Smooth muscle cell (in vitro differentiated cells): ENCODE measurements at regions not wholly inside any gene's neighbourhood (a gene's known extent, or its start where the extent isn't known, plus 50 kb on each side); places are given as distances from the start of the nearest gene placed in this dataset.

Experiments
- DNase-seq: peaks from one replicate; lab custom pipeline; 2025; ENCODE audit not compliant: unreplicated experiment; lab: John Stamatoyannopoulos, UW
- H2AFZ ChIP-seq: fragments of 200-600 bp; sonication (generic); 2 replicates; pipeline ENCODE4 v1.6.0; 2016; ENCODE audit warnings: antibody characterized with exemption, low read depth, mild to moderate bottlenecking
- H3F3A ChIP-seq: fragments of 200-600 bp; sonication (generic); 2 replicates; pipeline ENCODE4 v1.6.0; 2017; ENCODE audit warnings: antibody characterized with exemption, low read depth
- H3K27ac ChIP-seq: fragments of 200-600 bp; sonication (generic); 2 replicates; pipeline ENCODE4 v1.5.1; 2016; ENCODE audit warnings: low read depth, mild to moderate bottlenecking
- H3K27me3 ChIP-seq: fragments of 200-600 bp; sonication (generic); 2 replicates; pipeline ENCODE4 v1.6.1; 2016; ENCODE audit warnings: low read depth, mild to moderate bottlenecking
- H3K36me3 ChIP-seq: fragments of 200-600 bp; sonication (generic); 2 replicates; pipeline ENCODE4 v1.5.1; 2016; ENCODE audit warnings: low read depth
- H3K4me1 ChIP-seq: fragments of 200-600 bp; sonication (generic); 2 replicates; pipeline ENCODE4 v1.5.1; 2016; ENCODE audit warnings: low read depth
- H3K4me2 ChIP-seq: fragments of 200-600 bp; sonication (generic); 2 replicates; pipeline ENCODE4 v1.6.0; 2016; ENCODE audit warnings: mild to moderate bottlenecking
- H3K4me3 ChIP-seq: fragments of 200-600 bp; sonication (generic); 2 replicates; pipeline ENCODE4 v1.5.1; 2016; ENCODE audit warnings: mild to moderate bottlenecking
- H3K79me2 ChIP-seq: fragments of 200-600 bp; sonication (generic); 2 replicates; pipeline ENCODE4 v1.6.0; 2016; ENCODE audit warnings: low read depth, mild to moderate bottlenecking
- H3K9ac ChIP-seq: fragments of 200-600 bp; sonication (generic); 2 replicates; pipeline ENCODE4 v1.6.0; 2016; ENCODE audit warnings: low read depth
- H3K9me3 ChIP-seq: fragments of 200-600 bp; sonication (generic); replicated peaks from 2 replicates; pipeline ENCODE4 v1.5.1; 2016; ENCODE audit warnings: low read depth
- H4K20me1 ChIP-seq: fragments of 200-600 bp; sonication (generic); 2 replicates; pipeline ENCODE4 v1.6.0; 2016; ENCODE audit warnings: low read depth
- WGBS: methylation state at CpG from one replicate; pipeline ENCODE4 v1.1.7; 2016; ENCODE audit warnings: low lambda C conversion rate; 5-methylcytosine and 5-hydroxymethylcytosine counted together
- TF ChIP-seq, protein P1 (sequence below): fragments of 200-600 bp; sonication (generic); IDR thresholded peaks from 2 replicates; pipeline ENCODE4 v1.5.1; 2017; ENCODE audit warnings: borderline replicate concordance, mild to moderate bottlenecking, antibody characterized with exemption; ENCODE audit not compliant: insufficient read depth, poor library complexity, severe bottlenecking

DNA sequence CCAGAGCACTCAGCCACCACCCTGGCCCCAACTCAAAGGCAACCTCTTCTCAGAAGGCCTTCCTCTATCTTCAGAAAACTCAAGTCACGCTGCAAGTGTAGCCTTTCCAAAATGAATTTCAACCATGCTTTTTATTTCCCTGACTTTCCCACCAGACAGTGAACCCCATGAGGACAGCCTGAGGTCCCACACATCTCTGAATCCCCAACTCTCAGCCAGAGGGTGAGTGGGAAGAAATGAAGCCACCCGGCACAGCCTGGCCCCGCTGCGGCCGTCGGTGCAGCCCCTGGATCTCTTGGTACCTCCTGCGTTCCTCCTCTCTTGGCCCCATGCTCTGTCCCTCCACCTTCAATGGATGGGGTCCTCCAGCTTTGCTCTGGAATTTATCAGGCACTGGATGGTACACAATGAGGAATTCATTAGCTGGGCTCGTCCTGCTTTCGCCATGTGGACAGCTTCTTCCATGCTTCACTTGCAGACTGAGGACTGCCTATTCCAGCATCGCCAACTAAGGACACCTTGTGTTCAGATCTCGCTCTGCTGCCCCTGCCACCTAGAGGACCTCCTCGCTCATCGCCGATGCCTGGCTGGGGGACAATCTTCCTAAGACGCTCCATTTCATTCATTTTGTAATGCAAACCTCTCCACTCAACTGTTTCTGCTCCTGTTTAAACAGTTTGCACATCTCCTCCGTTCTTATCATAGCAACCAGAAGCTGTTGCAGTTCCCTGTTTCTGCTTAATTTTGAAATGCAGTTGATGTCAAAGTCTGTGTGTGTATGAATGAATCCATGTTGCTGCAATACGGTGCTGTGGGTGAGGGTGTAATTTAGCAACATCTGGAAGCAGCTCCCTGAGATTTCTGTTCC is 672.1 kb downstream of the TBC1D22A start:
- Histone ChIP-seq H3F3A (no peaks in the 10 kb centered on the region), H3K79me2 (no peaks in the 10 kb centered on the region), H3K27me3 (no peaks in the 10 kb centered on the region), H3K4me3 (no peak overlapping the region), H4K20me1 (no peaks in the 10 kb centered on the region), H3K9me3 (no peaks in the 10 kb centered on the region), H2AFZ (no peak overlapping the region), H3K4me1 (no peaks in the 10 kb centered on the region), H3K9ac (no peak overlapping the region), H3K36me3 (no peaks in the 10 kb centered on the region), H3K4me2 (no peak overlapping the region), H3K27ac (no peak overlapping the region)
- TF ChIP-seq, protein P1, sequence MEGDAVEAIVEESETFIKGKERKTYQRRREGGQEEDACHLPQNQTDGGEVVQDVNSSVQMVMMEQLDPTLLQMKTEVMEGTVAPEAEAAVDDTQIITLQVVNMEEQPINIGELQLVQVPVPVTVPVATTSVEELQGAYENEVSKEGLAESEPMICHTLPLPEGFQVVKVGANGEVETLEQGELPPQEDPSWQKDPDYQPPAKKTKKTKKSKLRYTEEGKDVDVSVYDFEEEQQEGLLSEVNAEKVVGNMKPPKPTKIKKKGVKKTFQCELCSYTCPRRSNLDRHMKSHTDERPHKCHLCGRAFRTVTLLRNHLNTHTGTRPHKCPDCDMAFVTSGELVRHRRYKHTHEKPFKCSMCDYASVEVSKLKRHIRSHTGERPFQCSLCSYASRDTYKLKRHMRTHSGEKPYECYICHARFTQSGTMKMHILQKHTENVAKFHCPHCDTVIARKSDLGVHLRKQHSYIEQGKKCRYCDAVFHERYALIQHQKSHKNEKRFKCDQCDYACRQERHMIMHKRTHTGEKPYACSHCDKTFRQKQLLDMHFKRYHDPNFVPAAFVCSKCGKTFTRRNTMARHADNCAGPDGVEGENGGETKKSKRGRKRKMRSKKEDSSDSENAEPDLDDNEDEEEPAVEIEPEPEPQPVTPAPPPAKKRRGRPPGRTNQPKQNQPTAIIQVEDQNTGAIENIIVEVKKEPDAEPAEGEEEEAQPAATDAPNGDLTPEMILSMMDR = no peak
- WGBS = 85% methylated on average over 17 of the region's 17 CpGs
- DNase-seq = no peak

DNA sequence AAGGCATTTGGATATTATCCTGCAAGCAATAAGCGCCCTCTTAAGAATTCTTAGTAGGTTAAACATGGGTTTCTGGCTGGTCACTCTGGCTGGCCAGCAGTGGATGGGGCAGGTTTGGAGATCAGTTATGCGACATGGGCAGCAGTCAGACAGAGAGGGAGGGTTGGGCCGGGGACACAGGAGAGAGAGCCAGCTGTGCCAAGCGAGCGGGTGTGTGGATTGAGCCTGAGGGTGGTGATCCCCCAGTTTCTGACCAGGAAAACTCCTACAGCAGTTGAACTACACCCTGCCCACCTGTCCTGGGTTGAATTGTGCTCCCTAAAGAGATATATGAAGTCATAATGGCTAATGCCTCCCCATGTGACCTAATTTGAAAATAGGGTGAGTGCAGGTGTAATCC is 671.2 kb downstream of the TBC1D22A start:
- no peak overlapping the region for H2AFZ ChIP-seq
- no peak for DNase-seq
- H3K4me1 ChIP-seq = no peaks in the 10 kb centered on the region
- H3K4me2 ChIP-seq = no peak overlapping the region
- H3K79me2 ChIP-seq = no peaks in the 10 kb centered on the region
- no peak overlapping the region for H3K4me3 ChIP-seq
- no peaks in the 10 kb centered on the region for H4K20me1 ChIP-seq
- no peaks in the 10 kb centered on the region for H3F3A ChIP-seq
- TF ChIP-seq, protein P1 = no peak
- no peaks in the 10 kb centered on the region for H3K9me3 ChIP-seq
- H3K36me3 ChIP-seq = no peaks in the 10 kb centered on the region
- H3K27ac ChIP-seq = no peak overlapping the region
- H3K27me3 ChIP-seq = no peaks in the 10 kb centered on the region
- 76% methylated on average over 5 of the region's 5 CpGs for WGBS
- H3K9ac ChIP-seq = no peak overlapping the region

DNA sequence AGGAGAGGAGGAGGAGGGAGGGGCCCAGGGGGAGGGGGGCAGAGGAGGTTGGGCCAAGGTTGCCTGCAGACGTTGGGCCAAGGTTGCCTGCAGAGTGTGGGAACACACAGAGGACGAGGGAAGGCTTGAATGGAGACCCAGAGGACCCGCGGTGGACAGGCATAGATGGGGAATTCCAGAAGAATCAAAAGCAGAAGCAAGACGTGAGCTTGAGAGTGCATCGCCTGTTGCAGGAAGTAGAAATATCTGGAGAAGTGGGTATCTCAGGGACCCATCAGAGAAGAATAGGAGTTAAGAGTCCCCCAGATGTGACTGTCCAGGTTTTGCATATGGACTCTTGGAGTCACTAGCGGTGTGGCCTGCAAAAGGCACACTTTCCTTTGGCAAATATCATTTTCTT is 670.2 kb downstream of the TBC1D22A start:
- Histone ChIP-seq H3K9ac (no peak overlapping the region), H3K9me3 (no peaks in the 10 kb centered on the region), H3K79me2 (no peaks in the 10 kb centered on the region), H3K4me2 (no peak overlapping the region), H4K20me1 (no peaks in the 10 kb centered on the region), H3K27me3 (no peaks in the 10 kb centered on the region), H2AFZ (no peak overlapping the region), H3K27ac (no peak overlapping the region), H3K4me1 (no peaks in the 10 kb centered on the region), H3K4me3 (no peak overlapping the region), H3F3A (no peaks in the 10 kb centered on the region), H3K36me3 (no peaks in the 10 kb centered on the region)
- WGBS = 77% methylated on average over 7 of the region's 7 CpGs
- TF ChIP-seq, protein P1 = no peak
- DNase-seq = no peak
